ENCODE measurements at regions not wholly inside any gene's neighbourhood (a gene's known extent, or its start where the extent isn't known, plus 50 kb on each side); places are given as distances from the start of the nearest gene placed in this dataset.

GRCh38 chr6:139860203-139860602, 485.8 kb upstream of the CITED2 start:
- TF ChIP-seq CTCF (IDR thresholded peaks at IDR 0.05) (no peak), POLR2A (IDR thresholded peaks at IDR 0.05) (no peak)
